Suprapubic skin (tissue), 3 donors: ENCODE measurements at regions not wholly inside any gene's neighbourhood (a gene's known extent, or its start where the extent isn't known, plus 50 kb on each side); places are given as distances from the start of the nearest gene placed in this dataset.

Source experiments
- POLR2A ChIP-seq, 2 donors: fragments of 450-650 bp; IDR thresholded peaks; one replicate each; pipeline ENCODE4 v1.6.1; 2017; ENCODE audit warnings: antibody characterized with exemption in 2 of 2, mild to moderate bottlenecking in 2 of 2, moderate library complexity in 2 of 2
- TF ChIP-seq, protein P1 (sequence below), 2 donors: fragments of 200-600 bp in 1 of 2; fragments of 450-650 bp in 1 of 2; sonication (generic) in 1 of 2; IDR thresholded peaks; one replicate each; pipeline ENCODE4 v1.5.1; 2016 to 2019; ENCODE audit warnings: antibody characterized with exemption in 2 of 2, mild to moderate bottlenecking in 1 of 2, moderate library complexity in 1 of 2

DNA sequence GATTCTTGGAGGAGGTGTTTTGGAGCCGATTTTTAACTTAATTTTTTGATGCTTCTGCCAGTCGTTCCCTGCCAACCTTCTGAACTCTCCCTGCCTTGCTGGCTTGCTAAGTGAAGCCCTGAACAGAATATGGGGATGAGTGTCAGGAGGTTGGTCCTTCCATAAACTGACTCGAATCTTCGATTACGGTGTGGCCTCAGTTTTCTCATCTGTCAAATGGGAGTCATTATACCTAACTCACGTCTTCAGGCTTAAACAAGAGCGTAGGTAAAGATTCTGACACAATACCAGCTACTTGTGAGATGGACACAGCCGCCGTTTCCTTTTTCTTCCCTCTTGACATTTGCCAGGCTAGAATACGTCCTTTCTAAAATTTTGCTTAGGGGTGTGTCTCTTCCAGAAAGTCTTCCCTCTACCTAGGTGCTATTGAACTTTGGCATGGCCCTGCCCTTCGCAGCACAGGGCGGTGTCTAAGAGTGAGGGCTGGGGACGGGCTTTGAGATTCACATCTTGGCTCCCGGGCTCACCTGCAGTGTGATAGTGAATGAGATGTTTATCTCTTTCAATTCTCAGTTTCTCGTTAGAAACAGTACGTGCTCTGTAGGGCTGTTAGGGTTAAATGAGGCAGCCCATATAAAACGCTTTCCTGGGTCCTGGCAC is 190.6 kb upstream of the SDK2 start:
- TF ChIP-seq, protein P1, sequence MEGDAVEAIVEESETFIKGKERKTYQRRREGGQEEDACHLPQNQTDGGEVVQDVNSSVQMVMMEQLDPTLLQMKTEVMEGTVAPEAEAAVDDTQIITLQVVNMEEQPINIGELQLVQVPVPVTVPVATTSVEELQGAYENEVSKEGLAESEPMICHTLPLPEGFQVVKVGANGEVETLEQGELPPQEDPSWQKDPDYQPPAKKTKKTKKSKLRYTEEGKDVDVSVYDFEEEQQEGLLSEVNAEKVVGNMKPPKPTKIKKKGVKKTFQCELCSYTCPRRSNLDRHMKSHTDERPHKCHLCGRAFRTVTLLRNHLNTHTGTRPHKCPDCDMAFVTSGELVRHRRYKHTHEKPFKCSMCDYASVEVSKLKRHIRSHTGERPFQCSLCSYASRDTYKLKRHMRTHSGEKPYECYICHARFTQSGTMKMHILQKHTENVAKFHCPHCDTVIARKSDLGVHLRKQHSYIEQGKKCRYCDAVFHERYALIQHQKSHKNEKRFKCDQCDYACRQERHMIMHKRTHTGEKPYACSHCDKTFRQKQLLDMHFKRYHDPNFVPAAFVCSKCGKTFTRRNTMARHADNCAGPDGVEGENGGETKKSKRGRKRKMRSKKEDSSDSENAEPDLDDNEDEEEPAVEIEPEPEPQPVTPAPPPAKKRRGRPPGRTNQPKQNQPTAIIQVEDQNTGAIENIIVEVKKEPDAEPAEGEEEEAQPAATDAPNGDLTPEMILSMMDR (IDR thresholded peaks at IDR 0.05) = no peak
- no peak for TF ChIP-seq POLR2A (IDR thresholded peaks at IDR 0.05)
